Stomach (tissue), 8 donors: ENCODE measurements at regions not wholly inside any gene's neighbourhood (a gene's known extent, or its start where the extent isn't known, plus 50 kb on each side); places are given as distances from the start of the nearest gene placed in this dataset.

Experiments used
- DNase-seq, 2 donors: peaks; one replicate each; pipeline versions ENCODE4 v3.0.0 to v3.0.0-alpha.2; 2013 to 2019
- H3K27ac ChIP-seq, 5 donors: fragments of 200-600 bp in 4 of 5; sonication (generic) in 4 of 5; one replicate each; pipeline ENCODE4 v1.5.1; 2013 to 2019; ENCODE audit warnings: mild to moderate bottlenecking in 1 of 5, moderate library complexity in 1 of 5
- H3K27me3 ChIP-seq, 3 donors: fragments of 200-600 bp; sonication (generic); one replicate each; pipeline ENCODE4 v1.5.1; 2017 to 2019; ENCODE audit warnings: mixed run types in 1 of 3
- H3K36me3 ChIP-seq, 4 donors: fragments of 200-600 bp; sonication (generic); 1 replicate in 3 of 4; 2 replicates in 1 of 4; pipeline ENCODE4 v1.5.1; 2016 to 2019
- H3K4me1 ChIP-seq, 4 donors: fragments of 200-600 bp; sonication (generic); one replicate each; pipeline ENCODE4 v1.5.1; 2016 to 2019
- H3K4me3 ChIP-seq, 4 donors: fragments of 200-600 bp; sonication (generic) in 3 of 4; one replicate each; pipeline ENCODE4 v1.5.1; 2016 to 2019; ENCODE audit warnings: mild to moderate bottlenecking in 1 of 4
- H3K9me3 ChIP-seq, 4 donors: fragments of 200-600 bp; sonication (generic); one replicate each; pipeline ENCODE4 v1.5.1; 2016 to 2019
- CTCF ChIP-seq, 7 experiments: fragments of 450-650 bp in 4 of 7; fragments of 200-600 bp in 3 of 7; sonication (generic) in 3 of 7; IDR thresholded peaks; one replicate each; pipeline ENCODE4 v1.5.1; 2016 to 2019; ENCODE audit warnings: antibody characterized with exemption in 7 of 7, control low read depth in 2 of 7, mild to moderate bottlenecking in 1 of 7
- EP300 ChIP-seq: sonication (generic); formaldehyde crosslinking; IDR thresholded peaks from one replicate; pipeline ENCODE4 v1.6.1; 2017; ENCODE audit warnings: antibody characterized with exemption
- POLR2A ChIP-seq, 4 donors: fragments of 450-650 bp; IDR thresholded peaks; one replicate each; pipeline ENCODE4 v1.6.1; 2016; ENCODE audit warnings: antibody characterized with exemption in 4 of 4, control low read depth in 2 of 4, mild to moderate bottlenecking in 1 of 4, moderate library complexity in 1 of 4
- POLR2AphosphoS5 ChIP-seq, 3 donors: sonication (generic); formaldehyde crosslinking; IDR thresholded peaks; one replicate each; pipeline ENCODE4 v1.6.1; 2016; ENCODE audit warnings: antibody characterized with exemption in 3 of 3
- WGBS, 5 donors: extraction: QIAGEN DNeasy Blood & Tissue Kit in 3 of 5; methylation state at CpG; one replicate each; pipeline versions ENCODE4 v1.1.5 to v1.1.7; 2013 to 2018; 5-methylcytosine and 5-hydroxymethylcytosine counted together
- intact Hi-C: fragments of 100-400 bp; cut with DNase I; formaldehyde crosslinking; loops from one replicate; pipeline ENCODE4 v1.15.1; 2023; ENCODE audit warnings: low total_unique reads
- donor health status: healthy with polysubstance abuse.
- donor health status: Bipolar disorder and iron deficiency.
- donor health status: healthy.

- no peaks in the 10 kb centered on the region for H3K9me3 ChIP-seq
- intact Hi-C loops, result no loop called here
- no peak overlapping the region for H3K4me3 ChIP-seq
- no peak overlapping the region for H3K27ac ChIP-seq
- TF ChIP-seq POLR2A (IDR thresholded peaks at IDR 0.05) (no peak), POLR2AphosphoS5 (IDR thresholded peaks at IDR 0.05) (no peak), EP300 (no peak), CTCF (IDR thresholded peaks at IDR 0.05) (no peak)
- H3K4me1 ChIP-seq, result no peaks in the 10 kb centered on the region
- H3K36me3 ChIP-seq, result no peaks in the 10 kb centered on the region
- 72 to 77% (median 75%) methylated on average over 5 of the region's 5 CpGs for WGBS, 5 donors
- no peak for DNase-seq
- H3K27me3 ChIP-seq, result no peaks in the 10 kb centered on the region
These were observed 840.0 kb downstream of the EPHA3 start for GRCh38 chr3:89947337-89947954.

GRCh38 chr3:89948008-89948407 lies 840.6 kb downstream of the EPHA3 start:
- Histone ChIP-seq H3K27me3 (no peaks in the 10 kb centered on the region), H3K9me3 (no peaks in the 10 kb centered on the region), H3K4me1 (no peaks in the 10 kb centered on the region), H3K36me3 (no peaks in the 10 kb centered on the region), H3K4me3 (no peak overlapping the region), H3K27ac (no peak overlapping the region)
- DNase-seq, result no peak
- TF ChIP-seq POLR2A (IDR thresholded peaks at IDR 0.05) (no peak), POLR2AphosphoS5 (IDR thresholded peaks at IDR 0.05) (no peak), EP300 (no peak), CTCF (IDR thresholded peaks at IDR 0.05) (no peak)
- intact Hi-C loops, result no loop called here

- Histone ChIP-seq H3K9me3 (no peaks in the 10 kb centered on the region), H3K36me3 (no peaks in the 10 kb centered on the region), H3K27me3 (no peaks in the 10 kb centered on the region), H3K4me3 (no peak overlapping the region), H3K4me1 (no peaks in the 10 kb centered on the region), H3K27ac (no peak overlapping the region)
- no peak for TF ChIP-seq POLR2A (IDR thresholded peaks at IDR 0.05)
- intact Hi-C loops, result no loop called here
- no peak for DNase-seq
- WGBS, 5 donors, result 48 to 74% (median 63%) methylated on average over 1 of the region's 1 CpG
These were observed 843.4 kb downstream of the EPHA3 start for GRCh38 chr3:89950772-89951171.

- intact Hi-C loops, result no loop called here
- WGBS, 5 donors, result 88 to 92% (median 91%) methylated on average over 3 of the region's 3 CpGs
These were observed 846.7 kb downstream of the EPHA3 start for GRCh38 chr3:89954137-89954536.

More at GRCh38 chr3:89954137-89954536, 846.7 kb downstream of the EPHA3 start:
- DNase-seq, result no peak
- Histone ChIP-seq H3K4me3 (no peak overlapping the region), H3K27me3 (no peaks in the 10 kb centered on the region), H3K36me3 (no peaks in the 10 kb centered on the region), H3K4me1 (no peaks in the 10 kb centered on the region), H3K27ac (no peak overlapping the region), H3K9me3 (no peaks in the 10 kb centered on the region)
- TF ChIP-seq CTCF (IDR thresholded peaks at IDR 0.05), result no peak
- TF ChIP-seq POLR2AphosphoS5 (IDR thresholded peaks at IDR 0.05), result no peak
- TF ChIP-seq EP300, result no peak
- TF ChIP-seq POLR2A (IDR thresholded peaks at IDR 0.05), result no peak
